ENCODE measurements at regions not wholly inside any gene's neighbourhood (a gene's known extent, or its start where the extent isn't known, plus 50 kb on each side); places are given as distances from the start of the nearest gene placed in this dataset.

- intact Hi-C loops (cut with DNase I; ENCODE audit: low total_unique reads): no loop called here
- Histone ChIP-seq H3K4me1 (no peaks in the 10 kb centered on the region), H3K36me3 (ENCODE audit: low read depth, missing control alignments) (no peaks in the 10 kb centered on the region), H3K4me3 (no peak overlapping the region), H3K9me3 (no peaks in the 10 kb centered on the region), H3K27ac (no peak overlapping the region), H3K27me3 (no peaks in the 10 kb centered on the region)
- 73 to 86% methylated on average over 4 of the region's 4 CpGs for WGBS, 2 donors
- TF ChIP-seq POLR2A (IDR thresholded peaks at IDR 0.05) (no peak), CTCF (IDR thresholded peaks at IDR 0.05) (no peak)
- no peak for DNase-seq
These were observed 92.7 kb downstream of the MAB21L3 start for GRCh38 chr1:116203920-116204319.

GRCh38 chr1:116205941-116206679 is 94.9 kb downstream of the MAB21L3 start:
- no peaks in the 10 kb centered on the region for H3K4me1 ChIP-seq
- H3K4me3 ChIP-seq: no peak overlapping the region
- H3K27ac ChIP-seq: no peak overlapping the region
- H3K27me3 ChIP-seq: no peaks in the 10 kb centered on the region
- 71 to 75% methylated on average over 3 of the region's 3 CpGs for WGBS, 2 donors
- no peak for DNase-seq
- H3K36me3 ChIP-seq (ENCODE audit: low read depth, missing control alignments): no peaks in the 10 kb centered on the region
- H3K9me3 ChIP-seq: no peaks in the 10 kb centered on the region
- TF ChIP-seq POLR2A (IDR thresholded peaks at IDR 0.05): no peak
- TF ChIP-seq CTCF (IDR thresholded peaks at IDR 0.05): no peak
- intact Hi-C loops (cut with DNase I; ENCODE audit: low total_unique reads): no loop called here

GRCh38 chr1:116207126-116207735 is 96.0 kb downstream of the MAB21L3 start:
- no peaks in the 10 kb centered on the region for H3K9me3 ChIP-seq
- intact Hi-C loops (cut with DNase I; ENCODE audit: low total_unique reads): no loop called here
- H3K27ac ChIP-seq: no peak overlapping the region
- H3K4me3 ChIP-seq: no peak overlapping the region
- H3K36me3 ChIP-seq (ENCODE audit: low read depth, missing control alignments): no peaks in the 10 kb centered on the region
- no peak for DNase-seq
- H3K4me1 ChIP-seq: no peaks in the 10 kb centered on the region
- WGBS, 2 donors: 59 to 64% methylated on average over 4 of the region's 4 CpGs
- TF ChIP-seq CTCF (IDR thresholded peaks at IDR 0.05) (no peak), POLR2A (IDR thresholded peaks at IDR 0.05) (no peak)
- H3K27me3 ChIP-seq: no peaks in the 10 kb centered on the region

- DNase-seq: no peak
- 87 to 88% methylated on average over 6 of the region's 6 CpGs for WGBS, 2 donors
- no peak for TF ChIP-seq POLR2A (IDR thresholded peaks at IDR 0.05)
- TF ChIP-seq CTCF (IDR thresholded peaks at IDR 0.05): no peak
- H3K4me3 ChIP-seq: no peak overlapping the region
- intact Hi-C loops (cut with DNase I; ENCODE audit: low total_unique reads): no loop called here
- no peaks in the 10 kb centered on the region for H3K36me3 ChIP-seq (ENCODE audit: low read depth, missing control alignments)
- H3K27ac ChIP-seq: no peak overlapping the region
- H3K27me3 ChIP-seq: no peaks in the 10 kb centered on the region
- H3K9me3 ChIP-seq: no peaks in the 10 kb centered on the region
- H3K4me1 ChIP-seq: no peaks in the 10 kb centered on the region
These were observed 96.9 kb downstream of the MAB21L3 start for GRCh38 chr1:116208136-116208535.

GRCh38 chr1:116211294-116211693 is 100.1 kb downstream of the MAB21L3 start:
- Histone ChIP-seq H3K4me3 (no peak overlapping the region), H3K27ac (no peak overlapping the region), H3K36me3 (ENCODE audit: low read depth, missing control alignments) (no peaks in the 10 kb centered on the region), H3K27me3 (no peaks in the 10 kb centered on the region), H3K4me1 (no peaks in the 10 kb centered on the region), H3K9me3 (no peaks in the 10 kb centered on the region)
- TF ChIP-seq POLR2A (IDR thresholded peaks at IDR 0.05): no peak
- no peak for TF ChIP-seq CTCF (IDR thresholded peaks at IDR 0.05)
- intact Hi-C loops (cut with DNase I; ENCODE audit: low total_unique reads): no loop called here
- 79 to 85% methylated on average over 5 of the region's 5 CpGs for WGBS, 2 donors
- no peak for DNase-seq

Measured in testis (tissue), 2 donors.